ENCODE measurements at regions not wholly inside any gene's neighbourhood (a gene's known extent, or its start where the extent isn't known, plus 50 kb on each side); places are given as distances from the start of the nearest gene placed in this dataset.
"Not testable (repeated sequence)": the region's sequence is repeated elsewhere in the genome, so short reads cannot be mapped to it uniquely, and the experiment has no call there.

- DNase-seq (ENCODE audit: low read depth): peak; percentile 11
Observed at GRCh38 chr7:27032839-27033238, 63.0 kb downstream of the HOXA1 start.

DNA sequence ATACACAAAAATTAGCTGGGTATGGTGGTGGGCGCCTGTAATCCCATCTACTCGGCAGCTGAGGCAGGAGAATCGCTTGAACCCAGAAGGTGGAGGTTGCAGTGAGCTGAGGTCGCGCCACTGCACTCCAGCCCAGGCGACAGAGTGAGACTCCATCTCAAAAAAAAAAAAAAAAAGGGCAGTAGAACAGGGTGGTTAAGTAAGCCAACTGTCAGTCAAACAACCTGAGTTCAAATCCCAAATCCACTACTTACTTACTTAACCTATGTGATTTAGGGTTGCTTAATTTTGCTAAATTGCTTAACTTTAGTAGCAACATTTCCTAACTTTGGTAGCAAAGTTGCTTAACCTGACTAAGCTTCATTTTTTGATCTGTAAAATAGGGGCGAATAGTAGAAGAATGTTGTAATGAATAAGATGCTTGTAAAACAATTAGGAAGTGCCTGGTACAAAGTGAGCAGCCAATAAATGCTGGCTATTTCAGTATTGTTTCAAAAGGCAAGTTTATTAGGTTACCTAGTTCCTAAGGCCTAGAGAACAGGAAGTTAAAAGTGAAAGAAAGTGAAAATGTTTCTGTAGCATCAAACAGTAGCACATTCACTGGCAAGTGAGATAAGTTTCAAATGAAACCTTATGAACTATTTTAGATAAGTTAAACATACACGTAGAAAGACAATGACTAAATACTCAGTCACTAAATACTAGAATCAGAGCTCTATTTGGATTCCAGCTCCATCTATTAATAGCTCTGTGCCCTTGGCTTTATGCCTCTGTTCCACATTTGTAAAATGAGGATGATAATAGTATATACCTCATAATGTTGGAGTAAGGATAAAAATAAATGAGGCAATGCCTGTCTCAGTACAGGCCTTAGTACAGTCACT is 64.3 kb downstream of the HOXA1 start:
- peak; percentile 21 for DNase-seq (ENCODE audit: low read depth)

DNA sequence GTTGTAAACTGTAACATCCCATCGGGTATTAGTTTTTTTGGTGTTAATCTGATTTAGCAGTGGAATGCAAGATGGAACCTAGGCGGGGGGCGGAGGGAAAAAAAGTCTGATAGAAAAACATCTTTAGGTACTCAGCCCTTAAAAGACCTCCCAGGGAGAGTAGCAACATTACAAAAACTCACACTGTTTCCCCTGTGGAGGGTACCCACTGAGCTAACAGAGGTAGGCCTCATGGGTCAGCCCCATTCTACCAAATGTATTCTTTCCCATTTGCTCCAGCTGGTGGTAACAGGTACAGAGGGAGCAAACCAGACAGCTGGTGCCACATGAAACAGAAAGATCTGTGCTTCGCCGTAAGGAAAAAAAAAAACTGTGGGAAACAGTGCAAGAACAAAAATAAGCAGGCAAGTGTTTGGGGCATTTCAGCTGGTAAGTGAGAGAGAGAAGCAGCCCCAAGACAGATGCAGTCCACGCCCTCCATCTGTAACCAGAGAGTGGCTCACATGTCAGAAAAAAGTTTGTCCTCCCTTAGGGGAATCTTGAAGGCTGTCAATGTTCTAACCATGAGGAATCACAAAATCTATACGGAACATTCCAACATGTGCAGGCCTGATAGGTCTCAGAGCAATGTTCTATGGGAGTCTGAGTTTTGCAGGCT is 65.3 kb downstream of the HOXA1 start:
- no peak for DNase-seq (ENCODE audit: low read depth)

DNA sequence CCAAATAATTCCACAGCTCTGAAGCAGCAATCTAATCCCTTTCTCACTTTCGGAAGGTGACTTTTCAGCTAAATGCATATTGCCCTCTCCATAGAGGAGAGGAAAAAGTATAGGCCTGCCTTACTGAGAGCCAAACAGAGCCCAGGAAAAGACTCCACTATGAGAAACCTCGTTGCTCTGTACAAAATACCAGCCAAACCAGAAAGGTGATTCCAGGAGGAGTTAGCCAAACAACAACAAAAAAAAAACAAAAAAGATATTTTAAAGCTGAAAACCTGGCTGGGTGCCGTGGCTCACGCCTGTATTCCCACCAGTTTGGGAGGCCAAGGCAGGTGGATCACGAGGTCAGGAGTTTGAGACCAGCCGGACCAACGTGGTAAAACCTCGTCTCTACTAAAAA is 70.5 kb downstream of the HOXA1 start:
- DNase-seq (ENCODE audit: low read depth): no peak

GRCh38 chr7:27010068-27010467 is 85.7 kb downstream of the HOXA1 start:
- no peak for DNase-seq (ENCODE audit: low read depth)

DNA sequence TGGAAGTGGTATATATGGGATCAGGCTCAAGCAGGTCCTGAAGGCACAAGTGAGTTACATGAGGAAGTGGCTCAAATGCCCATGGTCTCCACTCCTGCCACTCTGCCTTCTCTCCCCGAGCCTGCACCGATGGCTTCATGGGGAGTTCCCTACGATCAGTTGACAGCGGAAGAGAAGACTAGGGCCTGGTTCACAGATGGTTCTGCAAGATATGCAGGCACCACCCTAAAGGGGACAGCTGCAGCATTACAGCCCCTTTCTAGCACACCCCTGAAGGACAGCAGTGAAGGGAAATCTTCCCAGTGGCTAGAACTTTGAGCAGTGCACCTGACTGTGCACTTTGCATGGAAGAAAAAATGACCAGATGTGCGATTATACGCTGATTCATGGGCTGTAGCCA is 95.3 kb downstream of the HOXA1 start:
- DNase-seq (ENCODE audit: low read depth): no peak

GRCh38 chr7:26998284-26998683 is 97.5 kb downstream of the HOXA1 start:
- DNase-seq (ENCODE audit: low read depth): not testable (repeated sequence)

GRCh38 chr7:26995666-26996065 is 100.1 kb downstream of the HOXA1 start:
- DNase-seq (ENCODE audit: low read depth): no peak

- DNase-seq (ENCODE audit: low read depth): peak; percentile 1
Observed at GRCh38 chr7:26993816-26994810, 101.7 kb downstream of the HOXA1 start.

- no peak for DNase-seq (ENCODE audit: low read depth)
Observed at GRCh38 chr7:26992670-26993069, 103.1 kb downstream of the HOXA1 start.

GRCh38 chr7:26991796-26992195 is 104.0 kb downstream of the HOXA1 start:
- no peak for DNase-seq (ENCODE audit: low read depth)

GRCh38 chr7:26989897-26990670 is 105.7 kb downstream of the HOXA1 start:
- DNase-seq (ENCODE audit: low read depth): no peak

GRCh38 chr7:26988836-26989374 is 106.9 kb downstream of the HOXA1 start:
- DNase-seq (ENCODE audit: low read depth): no peak

DNA sequence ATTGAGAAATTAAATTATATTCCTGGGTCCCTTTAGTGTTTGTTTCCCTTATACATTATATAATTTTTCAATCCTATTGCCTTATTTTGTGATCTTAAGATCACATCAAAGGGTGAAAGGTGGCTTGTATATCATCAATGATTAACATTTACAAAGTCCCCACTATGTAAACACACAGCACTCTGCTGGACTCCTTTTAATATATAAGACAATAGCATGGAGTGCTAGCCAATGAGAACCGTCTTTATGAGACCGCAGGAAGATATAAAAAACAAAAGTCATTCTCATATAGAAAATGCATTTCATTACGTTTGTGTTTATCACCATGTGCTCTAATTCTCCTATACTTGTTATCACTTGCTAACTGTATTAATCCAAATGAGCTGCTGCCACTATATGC is 108.5 kb downstream of the HOXA1 start:
- DNase-seq (ENCODE audit: low read depth): no peak

DNA sequence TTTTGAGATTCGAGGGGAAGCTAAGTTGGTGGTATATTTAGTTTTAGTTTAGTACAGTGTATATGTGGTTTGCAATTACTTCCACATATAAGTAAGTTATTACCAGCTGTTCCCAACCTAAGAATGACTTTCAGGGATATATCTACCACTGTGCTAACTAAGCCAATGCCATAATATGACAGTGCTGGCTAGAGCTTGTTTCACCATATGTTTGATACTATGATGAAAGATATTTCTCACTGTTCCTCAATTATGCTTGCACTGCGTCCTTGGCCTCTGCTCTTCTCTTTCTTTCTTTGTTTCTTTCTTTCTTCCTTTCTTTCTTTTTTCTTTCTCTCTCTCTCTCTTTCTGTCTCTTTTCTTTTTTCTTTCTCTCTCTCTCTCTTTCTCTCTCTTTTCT is 113.8 kb upstream of the SKAP2 start:
- no peak for DNase-seq (ENCODE audit: low read depth)

- DNase-seq (ENCODE audit: low read depth): no peak
Observed at GRCh38 chr7:26976840-26977239, 112.5 kb upstream of the SKAP2 start.

- not testable (repeated sequence) for DNase-seq (ENCODE audit: low read depth)
Observed at GRCh38 chr7:26971924-26972323, 107.5 kb upstream of the SKAP2 start.

DNA sequence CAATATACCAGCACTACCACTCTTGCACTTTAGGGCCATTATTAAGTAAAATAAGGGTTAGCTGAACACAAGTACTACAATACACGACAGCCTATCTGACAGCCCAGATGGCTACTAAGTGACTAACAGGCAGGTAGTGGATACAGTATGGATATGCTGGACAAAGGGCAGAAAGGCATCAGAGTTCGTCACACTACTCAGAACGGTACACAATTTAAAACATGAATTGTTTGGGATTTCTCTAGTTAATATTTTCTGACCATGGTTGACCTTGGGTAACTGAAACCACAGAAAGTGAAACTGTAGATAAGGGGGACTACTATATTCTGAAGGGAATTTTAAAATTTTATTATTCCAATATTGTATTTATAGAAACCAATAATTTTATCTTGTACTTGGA is 101.3 kb upstream of the SKAP2 start:
- no peak for DNase-seq (ENCODE audit: low read depth)

DNA sequence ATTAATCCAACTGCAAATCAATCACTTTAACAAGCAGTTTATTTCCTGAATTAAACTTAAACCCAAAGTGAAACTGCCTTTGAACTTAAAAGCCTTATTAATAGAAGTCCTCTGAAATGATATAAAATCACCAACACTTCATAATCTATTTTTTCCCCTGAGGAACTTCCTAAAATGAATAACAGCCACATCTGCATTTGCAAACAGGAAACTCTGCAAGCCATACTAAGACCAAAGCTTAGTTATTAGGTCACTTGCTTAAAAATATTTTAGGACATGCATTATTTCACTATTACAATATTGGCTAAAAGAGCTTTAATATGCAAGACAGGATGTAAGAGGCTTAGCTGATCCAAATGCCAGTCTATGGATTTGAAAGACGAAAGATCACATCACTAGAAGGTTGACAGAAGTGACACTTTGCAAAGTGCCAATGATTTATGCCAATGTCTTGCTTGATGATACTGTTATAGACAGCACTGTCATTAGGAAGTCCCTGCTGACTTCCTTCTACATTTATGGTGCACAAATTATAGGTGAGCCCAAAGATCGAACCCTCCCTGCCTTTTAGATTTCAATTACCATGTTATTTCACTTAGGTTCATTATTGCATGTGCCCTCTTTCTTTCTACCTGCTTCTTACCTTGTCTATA is 99.9 kb upstream of the SKAP2 start:
- DNase-seq (ENCODE audit: low read depth): no peak

DNA sequence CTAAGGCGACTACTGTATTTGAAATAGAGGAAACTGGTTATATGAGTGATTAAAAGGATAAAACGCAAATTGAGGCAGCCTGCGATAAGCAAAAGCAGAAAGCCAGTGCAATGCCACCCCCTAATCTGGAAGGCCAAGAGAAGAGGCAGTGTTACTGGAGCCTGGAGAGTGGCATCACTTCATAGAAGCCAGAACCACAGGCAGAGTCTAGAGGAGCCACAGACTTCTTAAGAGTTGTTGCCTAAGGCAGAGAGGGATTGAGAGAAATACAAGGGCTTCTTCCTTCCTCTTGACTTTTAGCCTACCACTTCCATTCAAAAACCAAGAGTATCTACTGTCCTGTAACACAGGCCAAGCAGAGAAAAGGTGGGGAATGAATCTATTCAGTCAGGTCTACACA is 94.9 kb upstream of the SKAP2 start:
- no peak for DNase-seq (ENCODE audit: low read depth)

- peak; percentile 5 for DNase-seq (ENCODE audit: low read depth)
Observed at GRCh38 chr7:26958834-26959233, 94.4 kb upstream of the SKAP2 start.
